Subcutaneous abdominal adipose tissue (tissue), 5 donors: ENCODE measurements at regions not wholly inside any gene's neighbourhood (a gene's known extent, or its start where the extent isn't known, plus 50 kb on each side); places are given as distances from the start of the nearest gene placed in this dataset.

Experiments
- H3K27ac ChIP-seq: one replicate; pipeline ENCODE4 v1.7.0; 2013; ENCODE audit warnings: low read depth, mild to moderate bottlenecking, inconsistent platforms, low read length, moderate library complexity
- H3K27me3 ChIP-seq, 5 donors: one replicate each; pipeline ENCODE4 v1.7.0; 2013; ENCODE audit warnings: low read length in 5 of 5, inconsistent platforms in 1 of 5; ENCODE audit not compliant: control insufficient read depth in 5 of 5, insufficient read depth in 4 of 5
- H3K36me3 ChIP-seq, 5 donors: one replicate each; pipeline ENCODE4 v1.7.0; 2013; ENCODE audit warnings: low read length in 5 of 5; ENCODE audit not compliant: control insufficient read depth in 5 of 5, insufficient read depth in 5 of 5
- H3K4me1 ChIP-seq, 5 donors: one replicate each; pipeline ENCODE4 v1.7.0; 2013; ENCODE audit warnings: low read length in 5 of 5, mild to moderate bottlenecking in 3 of 5, moderate library complexity in 1 of 5; ENCODE audit not compliant: control insufficient read depth in 5 of 5, insufficient read depth in 5 of 5
- H3K4me3 ChIP-seq, 5 donors: one replicate each; pipeline ENCODE4 v1.7.0; 2013; ENCODE audit warnings: low read length in 5 of 5, low read depth in 1 of 5
- H3K9ac ChIP-seq, 5 donors: one replicate each; pipeline ENCODE4 v1.7.0; 2013; ENCODE audit warnings: low read length in 5 of 5, mild to moderate bottlenecking in 4 of 5, moderate library complexity in 3 of 5
- H3K9me3 ChIP-seq, 5 donors: one replicate each; pipeline ENCODE4 v1.7.0; 2013; ENCODE audit warnings: low read length in 5 of 5; ENCODE audit not compliant: control insufficient read depth in 5 of 5
- donor health status: healthy.
- donor health status: healthy.
- donor health status: healthy.
- donor health status: healthy.
- donor health status: healthy.

- no peaks in the 10 kb centered on the region for H3K27me3 ChIP-seq
- no peak overlapping the region for H3K9ac ChIP-seq
- no peaks in the 10 kb centered on the region for H3K36me3 ChIP-seq
- H3K9me3 ChIP-seq: no peaks in the 10 kb centered on the region
- peaks cover 0 to 7% (median 3%) of the 10 kb centered on the region in 5 donors for H3K4me1 ChIP-seq
- no peak overlapping the region for H3K27ac ChIP-seq
- no peak overlapping the region for H3K4me3 ChIP-seq
Observed at GRCh38 chr5:105905392-105905791, 1765.3 kb downstream of the EFNA5 start.

GRCh38 chr5:105903069-105903468, 1767.7 kb downstream of the EFNA5 start:
- Histone ChIP-seq H3K36me3 (no peaks in the 10 kb centered on the region), H3K27ac (no peak overlapping the region)

GRCh38 chr5:105899726-105900125, 1771.0 kb downstream of the EFNA5 start:
- Histone ChIP-seq H3K27ac (no peak overlapping the region), H3K9ac (no peak overlapping the region), H3K36me3 (no peaks in the 10 kb centered on the region)

More at GRCh38 chr5:105903069-105903468, 1767.7 kb downstream of the EFNA5 start:
- Histone ChIP-seq H3K9ac (no peak overlapping the region), H3K27me3 (no peaks in the 10 kb centered on the region), H3K4me1 (peaks cover 0 to 7% (median 3%) of the 10 kb centered on the region in 5 donors), H3K9me3 (no peaks in the 10 kb centered on the region), H3K4me3 (peak overlapping the region in 2 of 5 donors; percentile 8 to 22)

GRCh38 chr5:105898183-105898582, 1772.6 kb downstream of the EFNA5 start:
- Histone ChIP-seq H3K4me1 (peaks cover 0 to 3% (median 0%) of the 10 kb centered on the region in 5 donors), H3K27ac (no peak overlapping the region), H3K27me3 (no peaks in the 10 kb centered on the region), H3K9ac (no peak overlapping the region), H3K36me3 (no peaks in the 10 kb centered on the region), H3K4me3 (no peak overlapping the region), H3K9me3 (no peaks in the 10 kb centered on the region)

More at GRCh38 chr5:105899726-105900125, 1771.0 kb downstream of the EFNA5 start:
- Histone ChIP-seq H3K4me3 (no peak overlapping the region), H3K9me3 (no peaks in the 10 kb centered on the region), H3K4me1 (peaks cover 0 to 4% (median 0%) of the 10 kb centered on the region in 5 donors), H3K27me3 (no peaks in the 10 kb centered on the region)

GRCh38 chr5:105885266-105885665, 1785.5 kb downstream of the EFNA5 start:
- H3K4me1 ChIP-seq: no peaks in the 10 kb centered on the region
- H3K9me3 ChIP-seq: no peaks in the 10 kb centered on the region
- H3K27ac ChIP-seq: no peak overlapping the region
- H3K27me3 ChIP-seq: no peaks in the 10 kb centered on the region
- H3K36me3 ChIP-seq: no peaks in the 10 kb centered on the region
- no peak overlapping the region for H3K9ac ChIP-seq
- no peak overlapping the region for H3K4me3 ChIP-seq

GRCh38 chr5:105882956-105883481, 1787.7 kb downstream of the EFNA5 start:
- Histone ChIP-seq H3K27ac (no peak overlapping the region), H3K4me3 (no peak overlapping the region), H3K9me3 (no peaks in the 10 kb centered on the region), H3K27me3 (no peaks in the 10 kb centered on the region), H3K36me3 (no peaks in the 10 kb centered on the region), H3K9ac (no peak overlapping the region), H3K4me1 (no peaks in the 10 kb centered on the region)

- Histone ChIP-seq H3K9me3 (no peaks in the 10 kb centered on the region), H3K27me3 (no peaks in the 10 kb centered on the region), H3K36me3 (no peaks in the 10 kb centered on the region), H3K27ac (no peak overlapping the region), H3K4me1 (no peaks in the 10 kb centered on the region), H3K4me3 (no peak overlapping the region), H3K9ac (no peak overlapping the region)
Observed at GRCh38 chr5:105878402-105878801, 1792.3 kb downstream of the EFNA5 start.

- no peak overlapping the region for H3K27ac ChIP-seq
Observed at GRCh38 chr5:105877592-105877991, 1793.1 kb downstream of the EFNA5 start.

GRCh38 chr5:105874316-105874715, 1796.4 kb downstream of the EFNA5 start:
- no peak overlapping the region for H3K27ac ChIP-seq
- H3K9ac ChIP-seq: no peak overlapping the region
- H3K27me3 ChIP-seq: no peaks in the 10 kb centered on the region
- no peak overlapping the region for H3K4me3 ChIP-seq
- no peaks in the 10 kb centered on the region for H3K9me3 ChIP-seq
- peaks cover 0 to under 1% (median 0%) of the 10 kb centered on the region in 5 donors for H3K4me1 ChIP-seq
- H3K36me3 ChIP-seq: no peaks in the 10 kb centered on the region

More at GRCh38 chr5:105877592-105877991, 1793.1 kb downstream of the EFNA5 start:
- Histone ChIP-seq H3K4me1 (no peaks in the 10 kb centered on the region), H3K9me3 (no peaks in the 10 kb centered on the region), H3K36me3 (no peaks in the 10 kb centered on the region), H3K4me3 (no peak overlapping the region), H3K27me3 (no peaks in the 10 kb centered on the region), H3K9ac (no peak overlapping the region)

- Histone ChIP-seq H3K9me3 (no peaks in the 10 kb centered on the region), H3K4me3 (no peak overlapping the region), H3K27ac (no peak overlapping the region), H3K9ac (no peak overlapping the region), H3K36me3 (no peaks in the 10 kb centered on the region), H3K27me3 (no peaks in the 10 kb centered on the region), H3K4me1 (peaks cover 0 to 14% (median 6%) of the 10 kb centered on the region in 5 donors)
Observed at GRCh38 chr5:105872569-105873270, 1798.0 kb downstream of the EFNA5 start.
